ENCODE measurements at regions not wholly inside any gene's neighbourhood (a gene's known extent, or its start where the extent isn't known, plus 50 kb on each side); places are given as distances from the start of the nearest gene placed in this dataset.

DNA sequence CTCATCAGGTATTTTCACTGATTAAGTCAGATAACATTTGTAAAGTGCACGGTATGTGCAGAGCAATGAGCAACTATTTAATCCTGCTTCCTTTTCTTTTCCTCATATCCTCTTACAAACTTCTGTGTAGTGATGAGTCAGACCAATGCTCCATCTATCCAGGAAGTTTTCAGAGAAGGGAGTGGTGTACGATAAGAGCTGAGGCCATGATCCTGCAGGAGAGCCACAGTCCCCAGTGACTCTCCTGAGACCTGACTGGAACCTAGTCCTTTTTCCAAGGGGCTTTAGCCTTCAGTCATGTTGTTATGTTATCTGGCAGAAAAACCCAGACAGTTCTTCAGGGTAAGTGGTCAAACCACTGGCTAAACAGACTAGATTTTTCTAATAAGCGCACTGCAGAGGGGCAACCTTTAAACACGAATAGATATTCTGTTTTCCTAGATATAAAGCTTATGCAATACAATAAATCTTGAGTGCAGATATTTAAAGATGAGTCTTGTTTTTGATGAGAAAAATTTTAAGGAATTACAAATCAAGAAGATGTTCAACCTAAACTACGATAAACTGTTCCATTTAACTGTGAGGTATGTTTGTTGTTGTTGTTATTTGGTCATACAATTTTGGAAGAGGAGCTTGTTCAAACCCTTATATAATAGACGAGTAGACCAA is 110.5 kb upstream of the RAP2B start:
- Histone ChIP-seq H3K27me3 (ENCODE audit: insufficient read depth, low read depth, low read length) (no peaks in the 10 kb centered on the region), H3K4me3 (ENCODE audit: low read length) (no peak overlapping the region), H4K20me1 (ENCODE audit: insufficient read depth) (no peaks in the 10 kb centered on the region), H3K9ac (ENCODE audit: low read length) (no peak overlapping the region), H3K9me2 (ENCODE audit: insufficient read depth, low read length) (no peaks in the 10 kb centered on the region), H3K36me3 (ENCODE audit: insufficient read depth, low read length) (no peaks in the 10 kb centered on the region), H3K4me2 (ENCODE audit: low read length) (no peak overlapping the region), H3K79me2 (replicated peaks; ENCODE audit: insufficient read depth, low read length) (no peaks in the 10 kb centered on the region), H3F3A (ENCODE audit: insufficient read depth, low read length, poor library complexity, severe bottlenecking) (no peaks in the 10 kb centered on the region), H3K27ac (ENCODE audit: low read length) (no peak overlapping the region), H2AFZ (ENCODE audit: low read depth, low read length) (no peak overlapping the region), H3K9me3 (ENCODE audit: low read length) (no peaks in the 10 kb centered on the region)
- no peak for TF ChIP-seq EP300 (conservative IDR thresholded peaks at IDR 0.05; ENCODE audit: poor library complexity, severe bottlenecking)
- no peak for TF ChIP-seq POLR2AphosphoS5 (IDR thresholded peaks at IDR 0.05)
- TF ChIP-seq, protein P1, sequence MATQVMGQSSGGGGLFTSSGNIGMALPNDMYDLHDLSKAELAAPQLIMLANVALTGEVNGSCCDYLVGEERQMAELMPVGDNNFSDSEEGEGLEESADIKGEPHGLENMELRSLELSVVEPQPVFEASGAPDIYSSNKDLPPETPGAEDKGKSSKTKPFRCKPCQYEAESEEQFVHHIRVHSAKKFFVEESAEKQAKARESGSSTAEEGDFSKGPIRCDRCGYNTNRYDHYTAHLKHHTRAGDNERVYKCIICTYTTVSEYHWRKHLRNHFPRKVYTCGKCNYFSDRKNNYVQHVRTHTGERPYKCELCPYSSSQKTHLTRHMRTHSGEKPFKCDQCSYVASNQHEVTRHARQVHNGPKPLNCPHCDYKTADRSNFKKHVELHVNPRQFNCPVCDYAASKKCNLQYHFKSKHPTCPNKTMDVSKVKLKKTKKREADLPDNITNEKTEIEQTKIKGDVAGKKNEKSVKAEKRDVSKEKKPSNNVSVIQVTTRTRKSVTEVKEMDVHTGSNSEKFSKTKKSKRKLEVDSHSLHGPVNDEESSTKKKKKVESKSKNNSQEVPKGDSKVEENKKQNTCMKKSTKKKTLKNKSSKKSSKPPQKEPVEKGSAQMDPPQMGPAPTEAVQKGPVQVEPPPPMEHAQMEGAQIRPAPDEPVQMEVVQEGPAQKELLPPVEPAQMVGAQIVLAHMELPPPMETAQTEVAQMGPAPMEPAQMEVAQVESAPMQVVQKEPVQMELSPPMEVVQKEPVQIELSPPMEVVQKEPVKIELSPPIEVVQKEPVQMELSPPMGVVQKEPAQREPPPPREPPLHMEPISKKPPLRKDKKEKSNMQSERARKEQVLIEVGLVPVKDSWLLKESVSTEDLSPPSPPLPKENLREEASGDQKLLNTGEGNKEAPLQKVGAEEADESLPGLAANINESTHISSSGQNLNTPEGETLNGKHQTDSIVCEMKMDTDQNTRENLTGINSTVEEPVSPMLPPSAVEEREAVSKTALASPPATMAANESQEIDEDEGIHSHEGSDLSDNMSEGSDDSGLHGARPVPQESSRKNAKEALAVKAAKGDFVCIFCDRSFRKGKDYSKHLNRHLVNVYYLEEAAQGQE (IDR thresholded peaks at IDR 0.05; ENCODE audit: borderline replicate concordance), result no peak
- no peak for TF ChIP-seq RAD21 (conservative IDR thresholded peaks at IDR 0.05)
- TF ChIP-seq SMC3 (conservative IDR thresholded peaks at IDR 0.05; ENCODE audit: poor library complexity), result no peak
- TF ChIP-seq EZH2 (IDR thresholded peaks at IDR 0.05; ENCODE audit: borderline replicate concordance, insufficient read depth, low read length, poor library complexity, severe bottlenecking), result no peak
- no peak for TF ChIP-seq TAF1 (IDR thresholded peaks at IDR 0.05; ENCODE audit: low read depth)
- no peak for TF ChIP-seq MXI1 (conservative IDR thresholded peaks at IDR 0.05; ENCODE audit: poor library complexity, severe bottlenecking)

DNA sequence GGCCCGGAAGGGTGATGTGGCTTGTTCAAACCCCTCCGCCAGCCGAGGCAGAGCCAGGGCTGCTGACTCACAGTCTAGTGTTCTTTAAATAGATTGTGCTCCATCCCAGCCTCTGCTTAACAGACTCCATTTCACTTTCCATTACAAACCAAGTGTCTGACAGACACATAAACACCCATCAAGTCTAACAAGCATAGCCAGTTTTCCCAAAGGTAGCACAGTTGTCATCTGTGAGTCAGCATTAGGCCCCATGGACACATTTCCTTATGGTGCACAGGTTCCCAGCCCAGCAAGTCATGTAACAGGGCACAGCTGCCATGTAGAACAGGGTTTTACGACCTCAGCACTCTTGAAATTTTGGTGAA is 109.9 kb upstream of the RAP2B start:
- Histone ChIP-seq H2AFZ (ENCODE audit: low read depth, low read length) (no peak overlapping the region), H3K79me2 (replicated peaks; ENCODE audit: insufficient read depth, low read length) (no peaks in the 10 kb centered on the region)

More for the DNA sequence above, 109.9 kb upstream of the RAP2B start:
- H3K27me3 ChIP-seq (ENCODE audit: insufficient read depth, low read depth, low read length), result no peaks in the 10 kb centered on the region
- H3K9me2 ChIP-seq (ENCODE audit: insufficient read depth, low read length), result no peaks in the 10 kb centered on the region
- H3K36me3 ChIP-seq (ENCODE audit: insufficient read depth, low read length), result no peaks in the 10 kb centered on the region
- no peak overlapping the region for H3K4me3 ChIP-seq (ENCODE audit: low read length)
- H3F3A ChIP-seq (ENCODE audit: insufficient read depth, low read length, poor library complexity, severe bottlenecking), result no peaks in the 10 kb centered on the region
- H3K9me3 ChIP-seq (ENCODE audit: low read length), result no peaks in the 10 kb centered on the region
- no peaks in the 10 kb centered on the region for H4K20me1 ChIP-seq (ENCODE audit: insufficient read depth)
- no peak for TF ChIP-seq SMC3 (conservative IDR thresholded peaks at IDR 0.05; ENCODE audit: poor library complexity)
- no peak for TF ChIP-seq EZH2 (IDR thresholded peaks at IDR 0.05; ENCODE audit: borderline replicate concordance, insufficient read depth, low read length, poor library complexity, severe bottlenecking)
- no peak for TF ChIP-seq MXI1 (conservative IDR thresholded peaks at IDR 0.05; ENCODE audit: poor library complexity, severe bottlenecking)
- no peak for TF ChIP-seq EP300 (conservative IDR thresholded peaks at IDR 0.05; ENCODE audit: poor library complexity, severe bottlenecking)
- TF ChIP-seq, protein P2, sequence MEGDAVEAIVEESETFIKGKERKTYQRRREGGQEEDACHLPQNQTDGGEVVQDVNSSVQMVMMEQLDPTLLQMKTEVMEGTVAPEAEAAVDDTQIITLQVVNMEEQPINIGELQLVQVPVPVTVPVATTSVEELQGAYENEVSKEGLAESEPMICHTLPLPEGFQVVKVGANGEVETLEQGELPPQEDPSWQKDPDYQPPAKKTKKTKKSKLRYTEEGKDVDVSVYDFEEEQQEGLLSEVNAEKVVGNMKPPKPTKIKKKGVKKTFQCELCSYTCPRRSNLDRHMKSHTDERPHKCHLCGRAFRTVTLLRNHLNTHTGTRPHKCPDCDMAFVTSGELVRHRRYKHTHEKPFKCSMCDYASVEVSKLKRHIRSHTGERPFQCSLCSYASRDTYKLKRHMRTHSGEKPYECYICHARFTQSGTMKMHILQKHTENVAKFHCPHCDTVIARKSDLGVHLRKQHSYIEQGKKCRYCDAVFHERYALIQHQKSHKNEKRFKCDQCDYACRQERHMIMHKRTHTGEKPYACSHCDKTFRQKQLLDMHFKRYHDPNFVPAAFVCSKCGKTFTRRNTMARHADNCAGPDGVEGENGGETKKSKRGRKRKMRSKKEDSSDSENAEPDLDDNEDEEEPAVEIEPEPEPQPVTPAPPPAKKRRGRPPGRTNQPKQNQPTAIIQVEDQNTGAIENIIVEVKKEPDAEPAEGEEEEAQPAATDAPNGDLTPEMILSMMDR (IDR thresholded peaks at IDR 0.05; ENCODE audit: poor library complexity, severe bottlenecking), result no peak
- TF ChIP-seq, protein P1 (IDR thresholded peaks at IDR 0.05; ENCODE audit: borderline replicate concordance), result no peak
- TF ChIP-seq TAF1 (IDR thresholded peaks at IDR 0.05; ENCODE audit: low read depth), result no peak
- TF ChIP-seq POLR2AphosphoS5 (IDR thresholded peaks at IDR 0.05), result no peak
- TF ChIP-seq RAD21 (conservative IDR thresholded peaks at IDR 0.05), result no peak
- no peak overlapping the region for H3K27ac ChIP-seq (ENCODE audit: low read length)
- H3K4me2 ChIP-seq (ENCODE audit: low read length), result no peak overlapping the region
- H3K9ac ChIP-seq (ENCODE audit: low read length), result no peak overlapping the region
